ENCODE measurements at regions not wholly inside any gene's neighbourhood (a gene's known extent, or its start where the extent isn't known, plus 50 kb on each side); places are given as distances from the start of the nearest gene placed in this dataset.

DNA sequence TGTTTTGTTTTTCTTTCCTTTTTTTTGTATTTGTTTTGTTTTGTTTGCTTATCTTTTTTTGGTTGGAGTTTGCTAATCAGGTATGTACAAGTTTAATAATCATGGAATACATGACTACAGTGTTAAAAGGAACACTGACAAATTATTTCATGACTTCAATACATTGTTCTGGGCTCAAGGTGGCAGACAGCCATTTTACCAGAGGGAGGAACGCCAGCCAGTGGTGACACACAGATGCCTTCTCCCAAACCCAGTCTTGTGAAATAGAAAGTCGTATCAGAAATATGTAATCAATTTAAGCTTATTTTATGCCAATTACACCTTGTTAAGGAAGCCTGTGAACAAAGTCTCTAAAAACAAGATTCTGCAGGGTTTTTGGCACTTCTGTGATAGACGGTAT, 264.0 kb upstream of the EPHA4 start:
- ChIA-PET CTCF (interaction anchor here (0.6 kb wide), 1 partner anchor 111 kb away, joined by 5 read pairs; no protein-coding TSS in a partner anchor), POLR2A (ENCODE audit: unreplicated experiment) (no interaction called here)
- DNase-seq = peak in 1 of 2 experiments; percentile 52
- Histone ChIP-seq H2AFZ (peak overlapping the region; percentile 10; the same call in 1 of the 2 replicates), H3K9me2 (ENCODE audit: insufficient read depth) (no peaks in the 10 kb centered on the region), H3K4me3 (no peak overlapping the region), H4K20me1 (ENCODE audit: insufficient read depth) (no peaks in the 10 kb centered on the region), H3K4me1 (replicated peaks; ENCODE audit: insufficient read depth) (0 out of 2 replicates have a peak, but pooled peaks cover 3% of the 10 kb centered on the region), H3K27me3 (ENCODE audit: insufficient read depth, low read depth) (no peaks in the 10 kb centered on the region), H3F3A (ENCODE audit: insufficient read depth, low read depth) (no peaks in the 10 kb centered on the region), H3K4me2 (no peak overlapping the region), H3K79me2 (ENCODE audit: low read depth) (no peaks in the 10 kb centered on the region), H3K9me3 (ENCODE audit: insufficient read depth, low read depth) (peaks cover 2% of the 10 kb centered on the region; the same call in 1 of the 2 replicates), H3K27ac (no peak overlapping the region), H3K36me3 (ENCODE audit: low read depth) (no peaks in the 10 kb centered on the region)
- BruUV-seq (replicated peaks) = no TSS peak
- TF ChIP-seq EZH2 (IDR thresholded peaks at IDR 0.05; ENCODE audit: low read depth) = no peak
- TF ChIP-seq, protein P1, sequence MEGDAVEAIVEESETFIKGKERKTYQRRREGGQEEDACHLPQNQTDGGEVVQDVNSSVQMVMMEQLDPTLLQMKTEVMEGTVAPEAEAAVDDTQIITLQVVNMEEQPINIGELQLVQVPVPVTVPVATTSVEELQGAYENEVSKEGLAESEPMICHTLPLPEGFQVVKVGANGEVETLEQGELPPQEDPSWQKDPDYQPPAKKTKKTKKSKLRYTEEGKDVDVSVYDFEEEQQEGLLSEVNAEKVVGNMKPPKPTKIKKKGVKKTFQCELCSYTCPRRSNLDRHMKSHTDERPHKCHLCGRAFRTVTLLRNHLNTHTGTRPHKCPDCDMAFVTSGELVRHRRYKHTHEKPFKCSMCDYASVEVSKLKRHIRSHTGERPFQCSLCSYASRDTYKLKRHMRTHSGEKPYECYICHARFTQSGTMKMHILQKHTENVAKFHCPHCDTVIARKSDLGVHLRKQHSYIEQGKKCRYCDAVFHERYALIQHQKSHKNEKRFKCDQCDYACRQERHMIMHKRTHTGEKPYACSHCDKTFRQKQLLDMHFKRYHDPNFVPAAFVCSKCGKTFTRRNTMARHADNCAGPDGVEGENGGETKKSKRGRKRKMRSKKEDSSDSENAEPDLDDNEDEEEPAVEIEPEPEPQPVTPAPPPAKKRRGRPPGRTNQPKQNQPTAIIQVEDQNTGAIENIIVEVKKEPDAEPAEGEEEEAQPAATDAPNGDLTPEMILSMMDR (conservative IDR thresholded peaks at IDR 0.05) = peak; percentile 39; the same call in 1 of the 2 replicates
- intact Hi-C loops (cut with micrococcal nuclease; ENCODE audit: unreplicated experiment) = loop anchor here (5.0 kb wide), 1 partner anchor 131 kb away; no protein-coding TSS in a partner anchor

DNA sequence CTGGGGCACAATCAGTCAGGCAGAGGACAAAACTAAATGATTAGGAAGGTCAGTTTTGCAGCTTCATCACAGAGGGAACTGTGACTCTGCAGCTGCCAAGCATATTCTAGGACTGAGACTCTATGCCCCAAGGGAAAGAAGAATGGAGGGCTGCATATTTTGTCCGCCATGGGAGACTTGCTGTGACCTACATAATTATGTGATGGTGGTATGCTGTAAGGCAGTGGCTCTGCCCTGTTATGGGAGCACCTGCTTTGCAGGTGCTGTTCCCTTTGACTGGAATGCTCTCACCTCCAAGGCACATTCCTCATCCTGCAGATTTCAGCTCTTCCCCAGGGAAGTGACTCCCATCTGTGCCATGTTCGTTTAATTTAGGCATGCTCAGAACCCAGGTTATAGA, 261.9 kb upstream of the EPHA4 start:
- ChIA-PET POLR2A (ENCODE audit: unreplicated experiment) (no interaction called here), CTCF (no interaction called here)
- Histone ChIP-seq H2AFZ (no peak overlapping the region), H3K9me3 (ENCODE audit: insufficient read depth, low read depth) (peaks cover 5% of the 10 kb centered on the region; the same call in 1 of the 2 replicates), H3K9me2 (ENCODE audit: insufficient read depth) (no peaks in the 10 kb centered on the region), H3K4me3 (no peak overlapping the region), H3K4me1 (replicated peaks; ENCODE audit: insufficient read depth) (0 out of 2 replicates have a peak, but pooled peaks cover 3% of the 10 kb centered on the region), H3K27ac (no peak overlapping the region), H4K20me1 (ENCODE audit: insufficient read depth) (no peaks in the 10 kb centered on the region), H3K79me2 (ENCODE audit: low read depth) (no peaks in the 10 kb centered on the region), H3K36me3 (ENCODE audit: low read depth) (no peaks in the 10 kb centered on the region), H3K4me2 (no peak overlapping the region), H3K27me3 (ENCODE audit: insufficient read depth, low read depth) (no peaks in the 10 kb centered on the region), H3F3A (ENCODE audit: insufficient read depth, low read depth) (no peaks in the 10 kb centered on the region)
- TF ChIP-seq, protein P1 (conservative IDR thresholded peaks at IDR 0.05) = no peak
- TF ChIP-seq EZH2 (IDR thresholded peaks at IDR 0.05; ENCODE audit: low read depth) = no peak
- intact Hi-C loops (cut with micrococcal nuclease; ENCODE audit: unreplicated experiment) = no loop called here
- peak in 1 of 2 experiments; percentile 61 for DNase-seq
- BruUV-seq (replicated peaks) = no TSS peak

DNA sequence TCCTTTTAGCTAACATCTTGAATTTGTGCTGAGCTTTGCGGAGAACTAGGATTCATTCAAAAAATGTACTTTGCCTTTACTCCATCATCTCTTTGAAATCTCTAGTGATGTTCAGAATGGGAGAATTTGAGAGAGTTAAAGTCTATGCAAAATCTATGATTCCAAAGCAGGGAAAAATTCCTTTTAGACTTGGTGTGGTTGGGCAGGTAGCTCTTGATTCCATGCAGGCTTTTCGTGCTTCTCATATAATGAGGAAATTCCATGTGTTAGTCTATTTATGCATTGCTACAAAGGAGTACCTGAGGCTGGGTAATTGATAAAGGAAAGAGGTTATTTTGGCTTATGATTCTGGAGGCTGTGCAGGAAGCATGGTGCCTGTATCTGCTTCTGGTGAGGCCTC, 258.9 kb upstream of the EPHA4 start:
- H2AFZ ChIP-seq = no peak overlapping the region
- H3K4me1 ChIP-seq (replicated peaks; ENCODE audit: insufficient read depth) = 0 out of 2 replicates have a peak, but pooled peaks cover 3% of the 10 kb centered on the region
- ChIA-PET CTCF (no interaction called here), POLR2A (ENCODE audit: unreplicated experiment) (no interaction called here)
- no peak for TF ChIP-seq EZH2 (IDR thresholded peaks at IDR 0.05; ENCODE audit: low read depth)
- TF ChIP-seq, protein P1 (conservative IDR thresholded peaks at IDR 0.05) = no peak
- H4K20me1 ChIP-seq (ENCODE audit: insufficient read depth) = no peaks in the 10 kb centered on the region
- no peaks in the 10 kb centered on the region for H3K79me2 ChIP-seq (ENCODE audit: low read depth)
- no peaks in the 10 kb centered on the region for H3K27me3 ChIP-seq (ENCODE audit: insufficient read depth, low read depth)
- H3F3A ChIP-seq (ENCODE audit: insufficient read depth, low read depth) = no peaks in the 10 kb centered on the region
- no peaks in the 10 kb centered on the region for H3K36me3 ChIP-seq (ENCODE audit: low read depth)
- H3K9me2 ChIP-seq (ENCODE audit: insufficient read depth) = no peaks in the 10 kb centered on the region
- intact Hi-C loops (cut with micrococcal nuclease; ENCODE audit: unreplicated experiment) = no loop called here
- H3K9me3 ChIP-seq (ENCODE audit: insufficient read depth, low read depth) = peaks cover 8% of the 10 kb centered on the region
- H3K27ac ChIP-seq = no peak overlapping the region
- H3K4me2 ChIP-seq = no peak overlapping the region
- DNase-seq = no peak
- no peak overlapping the region for H3K4me3 ChIP-seq
- BruUV-seq (replicated peaks) = no TSS peak

Measured in PC-9 (cell line).